ENCODE measurements at regions not wholly inside any gene's neighbourhood (a gene's known extent, or its start where the extent isn't known, plus 50 kb on each side); places are given as distances from the start of the nearest gene placed in this dataset.

- ATAC-seq: no peak
- Mint-ChIP-seq H3K27ac (no peak overlapping the region), H3K27me3 (peaks cover 0 to 12% (median 3%) of the 10 kb centered on the region in 5 donors), H3K36me3 (peaks cover 0 to 4% (median 2%) of the 10 kb centered on the region in 5 donors), H3K4me1 (no peaks in the 10 kb centered on the region), H3K9me3 (peaks cover under 1 to 19% (median 7%) of the 10 kb centered on the region in 11 donors), H3K4me3 (no peak overlapping the region)
- Histone ChIP-seq H3K4me3 (ENCODE audit: low read length) (no peak overlapping the region), H3K9me3 (ENCODE audit: control insufficient read depth in 2 of 3, low read length in 3 of 3) (no peaks in the 10 kb centered on the region), H3K4me1 (ENCODE audit: control insufficient read depth in 2 of 2, insufficient read depth in 2 of 2, low read length in 2 of 2) (no peaks in the 10 kb centered on the region), H3K27ac (ENCODE audit: low read depth, low read length) (no peak overlapping the region), H3K36me3 (ENCODE audit: control insufficient read depth in 2 of 3, insufficient read depth in 3 of 3, low read length in 3 of 3) (no peaks in the 10 kb centered on the region), H3K27me3 (ENCODE audit: control insufficient read depth in 2 of 2, insufficient read depth in 2 of 2, low read length in 2 of 2) (peaks cover 0 to 4% of the 10 kb centered on the region in 2 donors)
- ChIA-PET POLR2A (no interaction called here), CTCF (no interaction called here)
- no peak for DNase-seq
- intact Hi-C loops (cut with micrococcal nuclease): no loop called here
Observed at GRCh38 chr13:102993348-102993747, 72.9 kb downstream of the SLC10A2 start.

- ChIA-PET CTCF (no interaction called here), POLR2A (no interaction called here)
- DNase-seq (no peak), ATAC-seq (no peak)
- Histone ChIP-seq H3K36me3 (ENCODE audit: control insufficient read depth in 2 of 3, insufficient read depth in 3 of 3, low read length in 3 of 3) (no peaks in the 10 kb centered on the region), H3K4me3 (ENCODE audit: low read length) (no peak overlapping the region), H3K9me3 (ENCODE audit: control insufficient read depth in 2 of 3, low read length in 3 of 3) (peaks cover 0 to 4% (median 0%) of the 10 kb centered on the region in 3 experiments), H3K4me1 (ENCODE audit: control insufficient read depth in 2 of 2, insufficient read depth in 2 of 2, low read length in 2 of 2) (no peaks in the 10 kb centered on the region), H3K27me3 (ENCODE audit: control insufficient read depth in 2 of 2, insufficient read depth in 2 of 2, low read length in 2 of 2) (no peaks in the 10 kb centered on the region), H3K27ac (ENCODE audit: low read depth, low read length) (no peak overlapping the region)
- Mint-ChIP-seq H3K27ac (no peak overlapping the region), H3K9me3 (peaks cover 12 to 33% (median 17%) of the 10 kb centered on the region in 11 donors), H3K4me1 (no peaks in the 10 kb centered on the region), H3K4me3 (no peak overlapping the region), H3K27me3 (peaks cover 0 to 29% (median 11%) of the 10 kb centered on the region in 5 donors), H3K36me3 (peaks cover 0 to 7% (median 5%) of the 10 kb centered on the region in 5 donors)
- intact Hi-C loops (cut with micrococcal nuclease): no loop called here
Observed at GRCh38 chr13:102984210-102984609, 82.0 kb downstream of the SLC10A2 start.

- peaks cover 0 to 4% (median 0%) of the 10 kb centered on the region in 3 experiments for H3K9me3 ChIP-seq (ENCODE audit: control insufficient read depth in 2 of 3, low read length in 3 of 3)
- Mint-ChIP-seq H3K27ac (no peak overlapping the region), H3K36me3 (peaks cover 0 to 5% (median 4%) of the 10 kb centered on the region in 5 donors), H3K4me1 (no peaks in the 10 kb centered on the region), H3K9me3 (peaks cover 9 to 27% (median 15%) of the 10 kb centered on the region in 11 donors), H3K4me3 (no peak overlapping the region), H3K27me3 (peaks cover 0 to 29% (median 11%) of the 10 kb centered on the region in 5 donors)
- POLR2A ChIA-PET: no interaction called here
- H3K27me3 ChIP-seq (ENCODE audit: control insufficient read depth in 2 of 2, insufficient read depth in 2 of 2, low read length in 2 of 2): no peaks in the 10 kb centered on the region
- DNase-seq (no peak), ATAC-seq (no peak)
- no peaks in the 10 kb centered on the region for H3K4me1 ChIP-seq (ENCODE audit: control insufficient read depth in 2 of 2, insufficient read depth in 2 of 2, low read length in 2 of 2)
- CTCF ChIA-PET: no interaction called here
- intact Hi-C loops (cut with micrococcal nuclease): no loop called here
- H3K36me3 ChIP-seq (ENCODE audit: control insufficient read depth in 2 of 3, insufficient read depth in 3 of 3, low read length in 3 of 3): no peaks in the 10 kb centered on the region
- no peak overlapping the region for H3K4me3 ChIP-seq (ENCODE audit: low read length)
- H3K27ac ChIP-seq (ENCODE audit: low read depth, low read length): no peak overlapping the region
Observed at GRCh38 chr13:102983496-102983895, 82.7 kb downstream of the SLC10A2 start.

- Mint-ChIP-seq H3K9me3 (peaks cover 0 to 3% (median 0%) of the 10 kb centered on the region in 11 donors), H3K36me3 (no peaks in the 10 kb centered on the region), H3K4me1 (no peaks in the 10 kb centered on the region), H3K4me3 (no peak overlapping the region), H3K27me3 (peaks cover 0 to 34% (median 12%) of the 10 kb centered on the region in 5 donors), H3K27ac (no peak overlapping the region)
- H3K27ac ChIP-seq (ENCODE audit: low read depth, low read length): no peak overlapping the region
- H3K4me1 ChIP-seq (ENCODE audit: control insufficient read depth in 2 of 2, insufficient read depth in 2 of 2, low read length in 2 of 2): no peaks in the 10 kb centered on the region
- POLR2A ChIA-PET: no interaction called here
- DNase-seq: no peak
- no peaks in the 10 kb centered on the region for H3K27me3 ChIP-seq (ENCODE audit: control insufficient read depth in 2 of 2, insufficient read depth in 2 of 2, low read length in 2 of 2)
- H3K36me3 ChIP-seq (ENCODE audit: control insufficient read depth in 2 of 3, insufficient read depth in 3 of 3, low read length in 3 of 3): no peaks in the 10 kb centered on the region
- no peaks in the 10 kb centered on the region for H3K9me3 ChIP-seq (ENCODE audit: control insufficient read depth in 2 of 3, low read length in 3 of 3)
- CTCF ChIA-PET: no interaction called here
- intact Hi-C loops (cut with micrococcal nuclease): no loop called here
- no peak overlapping the region for H3K4me3 ChIP-seq (ENCODE audit: low read length)
- no peak for ATAC-seq
Observed at GRCh38 chr13:102980331-102980982, 85.8 kb downstream of the SLC10A2 start.

GRCh38 chr13:102978168-102978567, 88.0 kb downstream of the SLC10A2 start:
- H3K4me3 Mint-ChIP-seq: no peak overlapping the region
- intact Hi-C loops (cut with micrococcal nuclease): no loop called here
- no peak overlapping the region for H3K27ac ChIP-seq (ENCODE audit: low read depth, low read length)
- POLR2A ChIA-PET: no interaction called here
- no peaks in the 10 kb centered on the region for H3K9me3 ChIP-seq (ENCODE audit: control insufficient read depth in 2 of 3, low read length in 3 of 3)
- CTCF ChIA-PET: no interaction called here
- ATAC-seq (no peak), DNase-seq (no peak)
- no peak overlapping the region for H3K27ac Mint-ChIP-seq
- H3K36me3 ChIP-seq (ENCODE audit: control insufficient read depth in 2 of 3, insufficient read depth in 3 of 3, low read length in 3 of 3): no peaks in the 10 kb centered on the region
- H3K4me3 ChIP-seq (ENCODE audit: low read length): no peak overlapping the region
- peaks cover 0 to 3% (median 0%) of the 10 kb centered on the region in 11 donors for H3K9me3 Mint-ChIP-seq
- H3K4me1 Mint-ChIP-seq: no peaks in the 10 kb centered on the region
- peaks cover 0 to 39% (median 19%) of the 10 kb centered on the region in 5 donors for H3K27me3 Mint-ChIP-seq
- no peaks in the 10 kb centered on the region for H3K36me3 Mint-ChIP-seq
- H3K27me3 ChIP-seq (ENCODE audit: control insufficient read depth in 2 of 2, insufficient read depth in 2 of 2, low read length in 2 of 2): no peaks in the 10 kb centered on the region
- no peaks in the 10 kb centered on the region for H3K4me1 ChIP-seq (ENCODE audit: control insufficient read depth in 2 of 2, insufficient read depth in 2 of 2, low read length in 2 of 2)

GRCh38 chr13:102977471-102977870, 88.7 kb downstream of the SLC10A2 start:
- no peaks in the 10 kb centered on the region for H3K9me3 ChIP-seq (ENCODE audit: control insufficient read depth in 2 of 3, low read length in 3 of 3)
- DNase-seq: no peak
- intact Hi-C loops (cut with micrococcal nuclease): no loop called here
- no peaks in the 10 kb centered on the region for H3K4me1 ChIP-seq (ENCODE audit: control insufficient read depth in 2 of 2, insufficient read depth in 2 of 2, low read length in 2 of 2)
- Mint-ChIP-seq H3K9me3 (peaks cover 0 to under 1% (median 0%) of the 10 kb centered on the region in 11 donors), H3K27me3 (peaks cover 0 to 36% (median 16%) of the 10 kb centered on the region in 5 donors), H3K4me1 (no peaks in the 10 kb centered on the region), H3K36me3 (no peaks in the 10 kb centered on the region), H3K4me3 (no peak overlapping the region), H3K27ac (no peak overlapping the region)
- ChIA-PET CTCF (no interaction called here), POLR2A (no interaction called here)
- H3K27ac ChIP-seq (ENCODE audit: low read depth, low read length): no peak overlapping the region
- H3K27me3 ChIP-seq (ENCODE audit: control insufficient read depth in 2 of 2, insufficient read depth in 2 of 2, low read length in 2 of 2): no peaks in the 10 kb centered on the region
- no peak for ATAC-seq
- H3K36me3 ChIP-seq (ENCODE audit: control insufficient read depth in 2 of 3, insufficient read depth in 3 of 3, low read length in 3 of 3): no peaks in the 10 kb centered on the region
- no peak overlapping the region for H3K4me3 ChIP-seq (ENCODE audit: low read length)

GRCh38 chr13:102974317-102975087, 91.7 kb downstream of the SLC10A2 start:
- CTCF ChIA-PET: no interaction called here
- Histone ChIP-seq H3K36me3 (ENCODE audit: control insufficient read depth in 2 of 3, insufficient read depth in 3 of 3, low read length in 3 of 3) (no peaks in the 10 kb centered on the region), H3K4me1 (ENCODE audit: control insufficient read depth in 2 of 2, insufficient read depth in 2 of 2, low read length in 2 of 2) (no peaks in the 10 kb centered on the region), H3K27me3 (ENCODE audit: control insufficient read depth in 2 of 2, insufficient read depth in 2 of 2, low read length in 2 of 2) (no peaks in the 10 kb centered on the region), H3K9me3 (ENCODE audit: control insufficient read depth in 2 of 3, low read length in 3 of 3) (no peaks in the 10 kb centered on the region), H3K4me3 (ENCODE audit: low read length) (no peak overlapping the region), H3K27ac (ENCODE audit: low read depth, low read length) (no peak overlapping the region)
- DNase-seq (no peak), ATAC-seq (no peak)
- Mint-ChIP-seq H3K4me3 (no peak overlapping the region), H3K4me1 (no peaks in the 10 kb centered on the region), H3K27me3 (peaks cover 0 to 25% (median 9%) of the 10 kb centered on the region in 5 donors), H3K36me3 (no peaks in the 10 kb centered on the region), H3K9me3 (no peaks in the 10 kb centered on the region), H3K27ac (no peak overlapping the region)
- POLR2A ChIA-PET: no interaction called here
- intact Hi-C loops (cut with micrococcal nuclease): no loop called here
